GM18499 (cell line): ENCODE measurements at regions not wholly inside any gene's neighbourhood (a gene's known extent, or its start where the extent isn't known, plus 50 kb on each side); places are given as distances from the start of the nearest gene placed in this dataset.
"Not testable (repeated sequence)": the region's sequence is repeated elsewhere in the genome, so short reads cannot be mapped to it uniquely, and the experiment has no call there.

Source experiments
- ATAC-seq: cut with Tn5 transposase; IDR thresholded peaks from one replicate; pipeline ENCODE4 v1.9.1; 2021; ENCODE audit warnings: moderate number of reproducible peaks; ENCODE audit not compliant: insufficient read depth, unreplicated experiment

GRCh38 chr7:23887660-23888059, 177.6 kb downstream of the STK31 start:
- ATAC-seq: no peak

- no peak for ATAC-seq
Observed at GRCh38 chr7:23888958-23889357, 178.9 kb downstream of the STK31 start.

- no peak for ATAC-seq
Observed at GRCh38 chr7:23889566-23889965, 179.5 kb downstream of the STK31 start.

GRCh38 chr7:23892019-23892418, 182.0 kb downstream of the STK31 start:
- ATAC-seq: no peak

GRCh38 chr7:23893176-23893941, 183.3 kb downstream of the STK31 start:
- ATAC-seq: no peak

GRCh38 chr7:23893942-23894891, 184.2 kb downstream of the STK31 start:
- no peak for ATAC-seq

GRCh38 chr7:23894892-23895569, 185.0 kb downstream of the STK31 start:
- ATAC-seq: no peak

- ATAC-seq: no peak
Observed at GRCh38 chr7:23895666-23896096, 185.7 kb downstream of the STK31 start.

- ATAC-seq: no peak
Observed at GRCh38 chr7:23898619-23899018, 188.6 kb downstream of the STK31 start.

GRCh38 chr7:23904901-23905300, 194.9 kb downstream of the STK31 start:
- ATAC-seq: not testable (repeated sequence)

GRCh38 chr7:23907012-23907411, 197.0 kb downstream of the STK31 start:
- ATAC-seq: no peak

- no peak for ATAC-seq
Observed at GRCh38 chr7:23909426-23909825, 199.4 kb downstream of the STK31 start.

GRCh38 chr7:23912065-23912464, 202.0 kb downstream of the STK31 start:
- ATAC-seq: no peak

- ATAC-seq: no peak
Observed at GRCh38 chr7:23913016-23913415, 203.0 kb downstream of the STK31 start.

- no peak for ATAC-seq
Observed at GRCh38 chr7:23915236-23915635, 205.2 kb downstream of the STK31 start.

GRCh38 chr7:23918286-23918685, 208.3 kb downstream of the STK31 start:
- ATAC-seq: no peak

GRCh38 chr7:23918856-23919255, 208.8 kb downstream of the STK31 start:
- ATAC-seq: no peak

- ATAC-seq: no peak
Observed at GRCh38 chr7:23925088-23925487, 215.1 kb downstream of the STK31 start.

- no peak for ATAC-seq
Observed at GRCh38 chr7:23927709-23928417, 217.8 kb downstream of the STK31 start.

- ATAC-seq: no peak
Observed at GRCh38 chr7:23928418-23928775, 218.4 kb downstream of the STK31 start.
